Karpas-422 (cell line): ENCODE measurements at regions not wholly inside any gene's neighbourhood (a gene's known extent, or its start where the extent isn't known, plus 50 kb on each side); places are given as distances from the start of the nearest gene placed in this dataset.

ENCODE experiments used
- DNase-seq: peaks from one replicate; pipeline ENCODE4 v3.0.0-alpha.2; 2015
- H2AFZ ChIP-seq: fragments of 200-600 bp; sonication (generic); 2 replicates; pipeline ENCODE4 v1.6.1; 2014; ENCODE audit warnings: antibody characterized with exemption, low read length, mixed read lengths
- H3K27ac ChIP-seq: fragments of 200-600 bp; sonication (generic); 2 replicates; pipeline ENCODE4 v1.5.1; 2014; ENCODE audit warnings: mild to moderate bottlenecking, low read length, moderate library complexity
- H3K27me3 ChIP-seq: fragments of 200-600 bp; sonication (generic); 2 replicates; pipeline ENCODE4 v1.6.1; 2014; ENCODE audit warnings: low read length, mixed read lengths
- H3K36me3 ChIP-seq: fragments of 200-600 bp; sonication (generic); 2 replicates; pipeline ENCODE4 v1.6.1; 2014; ENCODE audit warnings: low read length, mixed read lengths; ENCODE audit not compliant: insufficient read depth
- H3K4me1 ChIP-seq: fragments of 200-600 bp; sonication (generic); 2 replicates; pipeline ENCODE4 v1.6.1; 2014; ENCODE audit warnings: mild to moderate bottlenecking, low read length, mixed read lengths
- H3K4me2 ChIP-seq: fragments of 200-600 bp; sonication (generic); 2 replicates; pipeline ENCODE4 v1.6.1; 2014; ENCODE audit warnings: low read length, low read depth, mild to moderate bottlenecking; ENCODE audit not compliant: poor library complexity, severe bottlenecking
- H3K4me3 ChIP-seq: fragments of 200-600 bp; sonication (generic); 2 replicates; pipeline ENCODE4 v1.5.1; 2014; ENCODE audit warnings: mild to moderate bottlenecking, antibody characterized with exemption, low read length, mixed read lengths
- H3K79me2 ChIP-seq: fragments of 200-600 bp; sonication (generic); 2 replicates; pipeline ENCODE4 v1.6.1; 2014; ENCODE audit warnings: mild to moderate bottlenecking, low read length, mixed read lengths
- H3K9ac ChIP-seq: fragments of 200-600 bp; sonication (generic); 2 replicates; pipeline ENCODE4 v1.6.0; 2014; ENCODE audit warnings: low read length
- H3K9me2 ChIP-seq: fragments of 200-600 bp; sonication (generic), shearing (Covaris generic); replicated peaks from 2 replicates; pipeline ENCODE4 v1.6.0; 2014; ENCODE audit warnings: mild to moderate bottlenecking, low read length, moderate library complexity; ENCODE audit not compliant: insufficient read depth
- H3K9me3 ChIP-seq: fragments of 300-700, 200-600 bp; sonication (generic); 2 replicates; pipeline ENCODE4 v1.6.1; 2014; ENCODE audit warnings: low read length, mixed read lengths
- H4K20me1 ChIP-seq: fragments of 200-600 bp; sonication (generic); 2 replicates; pipeline ENCODE4 v1.6.1; 2014; ENCODE audit warnings: mild to moderate bottlenecking, antibody characterized with exemption, low read length, low read depth; ENCODE audit not compliant: insufficient read depth

DNA sequence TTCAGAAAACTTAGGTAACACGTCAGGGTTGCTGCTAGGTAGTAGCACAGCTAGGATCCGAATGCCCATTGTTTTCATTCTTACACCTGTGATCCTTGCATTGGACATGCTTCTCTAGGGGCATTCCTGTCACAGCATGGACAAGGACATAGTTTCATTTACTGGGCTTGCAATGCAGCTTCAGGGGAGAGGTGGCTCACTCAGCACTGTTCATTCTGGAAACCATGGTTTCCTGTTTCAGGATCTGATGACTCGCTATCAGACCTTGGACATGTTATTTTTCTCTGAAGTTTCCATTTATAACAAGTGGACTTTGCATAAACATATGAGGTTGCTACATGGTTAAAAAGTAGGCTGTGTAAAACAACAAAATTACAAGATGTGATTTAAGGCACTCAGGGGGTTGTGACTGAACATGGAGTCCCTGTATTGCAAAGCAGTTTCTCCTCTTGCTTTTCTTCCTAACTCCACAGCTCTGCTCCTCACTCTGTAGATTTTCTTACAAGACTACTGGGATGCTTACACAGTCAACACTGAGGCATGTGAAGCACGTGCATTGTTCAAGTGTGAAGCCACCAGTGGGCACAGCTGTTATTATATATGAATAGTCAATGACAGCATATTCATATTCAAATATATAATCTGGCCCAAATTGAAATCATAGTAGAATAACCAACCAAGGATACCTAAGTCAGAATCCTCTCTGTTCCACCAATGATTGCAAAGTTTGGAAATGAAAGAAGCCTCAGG lies 66.1 kb upstream of the STK32A start:
- Histone ChIP-seq H2AFZ (no peak overlapping the region), H3K27ac (no peak overlapping the region), H3K4me3 (no peak overlapping the region), H3K27me3 (no peaks in the 10 kb centered on the region), H3K9ac (no peak overlapping the region), H3K9me2 (no peaks in the 10 kb centered on the region), H4K20me1 (no peaks in the 10 kb centered on the region), H3K4me2 (no peak overlapping the region), H3K9me3 (no peaks in the 10 kb centered on the region), H3K4me1 (no peaks in the 10 kb centered on the region), H3K36me3 (no peaks in the 10 kb centered on the region), H3K79me2 (no peaks in the 10 kb centered on the region)
- no peak for DNase-seq

- Histone ChIP-seq H2AFZ (no peak overlapping the region), H4K20me1 (no peaks in the 10 kb centered on the region), H3K9me3 (no peaks in the 10 kb centered on the region), H3K9ac (no peak overlapping the region), H3K27me3 (no peaks in the 10 kb centered on the region), H3K4me1 (no peaks in the 10 kb centered on the region), H3K79me2 (no peaks in the 10 kb centered on the region), H3K27ac (no peak overlapping the region), H3K9me2 (no peaks in the 10 kb centered on the region), H3K4me3 (no peak overlapping the region), H3K4me2 (no peak overlapping the region), H3K36me3 (no peaks in the 10 kb centered on the region)
- no peak for DNase-seq
Observed at GRCh38 chr5:147169399-147169798, 65.4 kb upstream of the STK32A start.

- DNase-seq, result no peak
- Histone ChIP-seq H3K4me3 (no peak overlapping the region), H3K9me2 (no peaks in the 10 kb centered on the region), H3K4me2 (no peak overlapping the region), H4K20me1 (no peaks in the 10 kb centered on the region), H2AFZ (no peak overlapping the region), H3K9me3 (no peaks in the 10 kb centered on the region), H3K27ac (no peak overlapping the region), H3K4me1 (no peaks in the 10 kb centered on the region), H3K9ac (no peak overlapping the region), H3K79me2 (no peaks in the 10 kb centered on the region), H3K27me3 (no peaks in the 10 kb centered on the region), H3K36me3 (no peaks in the 10 kb centered on the region)
Observed at GRCh38 chr5:147169901-147170300, 64.9 kb upstream of the STK32A start.

DNA sequence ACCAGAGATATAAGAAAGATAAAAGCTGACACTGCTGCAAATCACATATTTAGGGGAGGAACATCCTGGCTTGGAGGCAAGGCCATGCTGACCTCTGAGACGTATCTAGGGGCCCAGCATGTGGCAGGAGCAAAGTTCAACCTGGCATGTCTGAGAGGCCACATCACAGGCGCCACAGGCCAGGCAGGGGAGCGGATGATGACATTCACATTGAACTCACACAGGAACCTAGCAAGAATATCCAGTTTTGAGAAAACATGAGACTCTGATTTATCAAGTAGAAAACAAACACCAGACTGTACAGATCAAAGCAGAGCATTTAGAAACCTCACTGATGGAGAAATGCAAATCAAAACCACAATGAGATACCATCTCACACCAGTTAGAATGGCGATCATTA lies 64.2 kb upstream of the STK32A start:
- Histone ChIP-seq H3K4me2 (no peak overlapping the region), H3K27ac (no peak overlapping the region)
- DNase-seq, result no peak

DNA sequence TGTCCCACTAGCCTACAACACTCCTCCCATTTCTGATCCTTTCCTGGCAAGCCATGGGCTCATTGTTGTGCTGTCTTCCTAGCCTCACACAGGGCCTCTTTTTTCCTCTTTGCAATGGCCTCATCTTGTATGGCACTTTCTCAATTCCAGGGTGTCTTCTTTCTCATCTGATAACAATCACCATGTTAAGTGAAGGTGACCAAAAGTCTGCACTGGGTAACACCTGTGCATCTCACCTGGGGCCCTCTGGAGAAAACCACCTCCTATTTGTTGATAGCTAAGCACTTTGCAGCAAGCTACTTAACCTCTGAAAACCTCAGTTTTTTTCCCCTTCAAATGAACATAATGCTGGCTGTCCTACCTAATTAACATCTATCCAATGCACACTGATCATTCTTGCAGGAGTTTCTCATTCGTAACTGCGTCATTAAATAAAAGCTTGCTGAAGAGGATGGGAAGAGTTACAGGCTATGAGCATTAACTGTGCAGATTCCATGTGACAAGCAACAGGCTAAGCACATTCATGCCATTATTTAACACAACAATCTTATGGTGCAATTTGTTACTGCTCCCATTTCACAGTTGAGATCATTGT lies 60.1 kb upstream of the STK32A start:
- H3K4me1 ChIP-seq, result no peaks in the 10 kb centered on the region
- H3K4me3 ChIP-seq, result no peak overlapping the region
- H3K27me3 ChIP-seq, result no peaks in the 10 kb centered on the region
- no peaks in the 10 kb centered on the region for H3K9me2 ChIP-seq
- no peaks in the 10 kb centered on the region for H3K36me3 ChIP-seq
- DNase-seq, result no peak
- no peak overlapping the region for H3K9ac ChIP-seq
- no peak overlapping the region for H2AFZ ChIP-seq
- no peak overlapping the region for H3K4me2 ChIP-seq
- no peak overlapping the region for H3K27ac ChIP-seq
- no peaks in the 10 kb centered on the region for H3K9me3 ChIP-seq
- no peaks in the 10 kb centered on the region for H4K20me1 ChIP-seq
- H3K79me2 ChIP-seq, result no peaks in the 10 kb centered on the region

More for the DNA sequence above, 64.2 kb upstream of the STK32A start:
- no peaks in the 10 kb centered on the region for H3K9me2 ChIP-seq
- no peaks in the 10 kb centered on the region for H3K36me3 ChIP-seq
- H3K4me3 ChIP-seq, result no peak overlapping the region
- no peaks in the 10 kb centered on the region for H3K4me1 ChIP-seq
- no peaks in the 10 kb centered on the region for H3K9me3 ChIP-seq
- H3K79me2 ChIP-seq, result no peaks in the 10 kb centered on the region
- H4K20me1 ChIP-seq, result no peaks in the 10 kb centered on the region
- H3K27me3 ChIP-seq, result no peaks in the 10 kb centered on the region
- H2AFZ ChIP-seq, result no peak overlapping the region
- H3K9ac ChIP-seq, result no peak overlapping the region

DNA sequence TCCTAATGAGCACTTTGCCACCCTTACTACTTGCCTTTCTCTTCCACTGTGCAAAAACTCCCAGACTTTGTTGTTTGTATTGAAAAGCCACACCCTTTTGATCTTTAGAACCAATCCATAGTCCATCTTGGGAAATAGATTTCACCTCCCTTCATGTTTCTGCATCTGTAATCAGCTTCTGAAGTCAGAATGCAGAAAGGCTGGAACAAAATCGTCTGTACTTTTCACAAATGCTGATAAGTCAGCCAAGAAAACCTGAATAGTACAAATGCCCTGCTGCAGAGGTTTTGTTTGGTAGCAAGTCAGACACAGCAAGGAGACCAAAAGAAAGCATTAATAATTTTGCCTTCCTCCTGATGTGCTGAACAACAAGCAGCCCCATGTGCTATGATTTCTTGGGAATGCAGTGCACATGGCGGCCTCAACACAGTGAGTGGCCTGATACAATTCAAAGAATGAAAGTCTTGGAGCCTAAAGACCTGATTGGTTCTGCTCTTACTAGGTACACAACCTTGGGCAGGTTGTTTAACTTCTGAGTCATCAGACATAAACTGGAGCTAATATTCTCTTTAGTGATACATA lies 59.2 kb upstream of the STK32A start:
- Histone ChIP-seq H3K9me2 (no peaks in the 10 kb centered on the region), H3K79me2 (no peaks in the 10 kb centered on the region)

GRCh38 chr5:147176422-147176821 lies 58.4 kb upstream of the STK32A start:
- no peaks in the 10 kb centered on the region for H3K9me3 ChIP-seq
- H3K9ac ChIP-seq, result no peak overlapping the region
- no peak overlapping the region for H3K4me3 ChIP-seq
- no peaks in the 10 kb centered on the region for H3K36me3 ChIP-seq
- H3K79me2 ChIP-seq, result no peaks in the 10 kb centered on the region
- DNase-seq, result no peak
- H3K9me2 ChIP-seq, result no peaks in the 10 kb centered on the region
- no peaks in the 10 kb centered on the region for H3K4me1 ChIP-seq
- H3K4me2 ChIP-seq, result no peak overlapping the region
- H4K20me1 ChIP-seq, result no peaks in the 10 kb centered on the region
- H3K27ac ChIP-seq, result no peak overlapping the region
- H2AFZ ChIP-seq, result no peak overlapping the region
- H3K27me3 ChIP-seq, result no peaks in the 10 kb centered on the region

More for the DNA sequence above, 59.2 kb upstream of the STK32A start:
- no peaks in the 10 kb centered on the region for H4K20me1 ChIP-seq
- no peak overlapping the region for H3K27ac ChIP-seq
- H2AFZ ChIP-seq, result no peak overlapping the region
- no peaks in the 10 kb centered on the region for H3K36me3 ChIP-seq
- H3K9ac ChIP-seq, result no peak overlapping the region
- H3K27me3 ChIP-seq, result no peaks in the 10 kb centered on the region
- no peaks in the 10 kb centered on the region for H3K9me3 ChIP-seq
- no peak overlapping the region for H3K4me2 ChIP-seq
- H3K4me1 ChIP-seq, result no peaks in the 10 kb centered on the region
- no peak overlapping the region for H3K4me3 ChIP-seq
- no peak for DNase-seq

GRCh38 chr5:147177125-147177840 lies 57.5 kb upstream of the STK32A start:
- no peaks in the 10 kb centered on the region for H3K4me1 ChIP-seq
- H4K20me1 ChIP-seq, result no peaks in the 10 kb centered on the region
- H3K27me3 ChIP-seq, result no peaks in the 10 kb centered on the region
- H3K27ac ChIP-seq, result no peak overlapping the region
- DNase-seq, result no peak
- H3K9me2 ChIP-seq, result no peaks in the 10 kb centered on the region
- no peak overlapping the region for H3K9ac ChIP-seq
- H3K4me2 ChIP-seq, result no peak overlapping the region
- no peaks in the 10 kb centered on the region for H3K9me3 ChIP-seq
- no peaks in the 10 kb centered on the region for H3K36me3 ChIP-seq
- no peaks in the 10 kb centered on the region for H3K79me2 ChIP-seq
- no peak overlapping the region for H3K4me3 ChIP-seq
- H2AFZ ChIP-seq, result no peak overlapping the region
